ENCODE measurements at regions not wholly inside any gene's neighbourhood (a gene's known extent, or its start where the extent isn't known, plus 50 kb on each side); places are given as distances from the start of the nearest gene placed in this dataset.

DNA sequence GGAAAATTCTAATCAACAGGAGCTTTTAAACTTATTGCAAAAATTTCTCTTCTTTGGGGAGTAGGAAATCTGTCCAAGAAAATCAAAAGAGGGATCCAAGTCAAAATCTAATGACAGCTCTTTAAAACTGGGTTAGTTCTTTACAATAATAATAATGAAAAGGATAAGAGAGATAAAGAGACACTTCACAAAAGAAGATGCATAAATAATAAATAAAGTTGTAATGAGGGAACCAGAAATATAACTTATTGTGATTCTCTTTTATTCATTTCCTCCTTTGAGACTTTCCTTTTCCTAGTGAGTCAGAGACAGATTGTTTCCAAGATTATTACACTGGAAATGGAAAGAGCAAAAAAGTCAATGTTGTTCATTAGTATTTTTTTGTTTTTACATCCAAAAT, 1029.3 kb downstream of the PCDH17 start:
- TF ChIP-seq, protein P1, sequence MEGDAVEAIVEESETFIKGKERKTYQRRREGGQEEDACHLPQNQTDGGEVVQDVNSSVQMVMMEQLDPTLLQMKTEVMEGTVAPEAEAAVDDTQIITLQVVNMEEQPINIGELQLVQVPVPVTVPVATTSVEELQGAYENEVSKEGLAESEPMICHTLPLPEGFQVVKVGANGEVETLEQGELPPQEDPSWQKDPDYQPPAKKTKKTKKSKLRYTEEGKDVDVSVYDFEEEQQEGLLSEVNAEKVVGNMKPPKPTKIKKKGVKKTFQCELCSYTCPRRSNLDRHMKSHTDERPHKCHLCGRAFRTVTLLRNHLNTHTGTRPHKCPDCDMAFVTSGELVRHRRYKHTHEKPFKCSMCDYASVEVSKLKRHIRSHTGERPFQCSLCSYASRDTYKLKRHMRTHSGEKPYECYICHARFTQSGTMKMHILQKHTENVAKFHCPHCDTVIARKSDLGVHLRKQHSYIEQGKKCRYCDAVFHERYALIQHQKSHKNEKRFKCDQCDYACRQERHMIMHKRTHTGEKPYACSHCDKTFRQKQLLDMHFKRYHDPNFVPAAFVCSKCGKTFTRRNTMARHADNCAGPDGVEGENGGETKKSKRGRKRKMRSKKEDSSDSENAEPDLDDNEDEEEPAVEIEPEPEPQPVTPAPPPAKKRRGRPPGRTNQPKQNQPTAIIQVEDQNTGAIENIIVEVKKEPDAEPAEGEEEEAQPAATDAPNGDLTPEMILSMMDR (conservative IDR thresholded peaks at IDR 0.05; ENCODE audit: low read depth, low read length) = no peak
- TF ChIP-seq EZH2 (IDR thresholded peaks at IDR 0.05; ENCODE audit: borderline replicate concordance, low read depth, low read length, poor library complexity, severe bottlenecking) = no peak

All from A673 (cell line).